ENCODE measurements at regions not wholly inside any gene's neighbourhood (a gene's known extent, or its start where the extent isn't known, plus 50 kb on each side); places are given as distances from the start of the nearest gene placed in this dataset.

DNA sequence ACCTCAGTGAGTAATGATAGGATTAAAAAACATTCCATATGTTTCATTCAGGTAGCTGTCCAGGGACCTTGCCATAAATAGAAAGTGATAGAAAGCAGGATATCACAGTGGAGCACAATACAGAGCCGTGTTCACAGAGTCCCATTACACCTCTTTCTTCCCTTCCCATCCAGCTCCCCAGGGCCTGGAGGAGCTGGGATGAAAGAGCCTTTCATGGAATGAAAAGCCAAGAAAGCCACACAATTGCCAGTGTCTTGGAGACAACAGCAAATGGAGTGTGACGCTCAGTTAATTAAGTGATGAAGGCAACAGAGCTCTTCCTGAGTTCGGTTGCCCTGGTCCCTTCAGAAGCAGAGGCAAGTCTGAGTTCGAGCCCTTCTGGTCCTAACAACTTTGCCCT, 387.3 kb upstream of the PLXNA2 start:
- peaks cover 21% of the 10 kb centered on the region for H3K27me3 ChIP-seq (ENCODE audit: control insufficient read depth, insufficient read depth, low read length)
- H3K36me3 ChIP-seq (ENCODE audit: insufficient read depth, low read length), result no peaks in the 10 kb centered on the region
- no peak overlapping the region for H3K4me2 ChIP-seq (ENCODE audit: low read length)
- no peaks in the 10 kb centered on the region for H3K9me3 ChIP-seq (replicated peaks; ENCODE audit: low read length)
- H3K9ac ChIP-seq (ENCODE audit: low read depth, low read length), result no peak overlapping the region
- no peaks in the 10 kb centered on the region for H3K4me1 ChIP-seq (ENCODE audit: control insufficient read depth, insufficient read depth, low read length)
- H3K4me3 ChIP-seq (ENCODE audit: low read length), result no peak overlapping the region

DNA sequence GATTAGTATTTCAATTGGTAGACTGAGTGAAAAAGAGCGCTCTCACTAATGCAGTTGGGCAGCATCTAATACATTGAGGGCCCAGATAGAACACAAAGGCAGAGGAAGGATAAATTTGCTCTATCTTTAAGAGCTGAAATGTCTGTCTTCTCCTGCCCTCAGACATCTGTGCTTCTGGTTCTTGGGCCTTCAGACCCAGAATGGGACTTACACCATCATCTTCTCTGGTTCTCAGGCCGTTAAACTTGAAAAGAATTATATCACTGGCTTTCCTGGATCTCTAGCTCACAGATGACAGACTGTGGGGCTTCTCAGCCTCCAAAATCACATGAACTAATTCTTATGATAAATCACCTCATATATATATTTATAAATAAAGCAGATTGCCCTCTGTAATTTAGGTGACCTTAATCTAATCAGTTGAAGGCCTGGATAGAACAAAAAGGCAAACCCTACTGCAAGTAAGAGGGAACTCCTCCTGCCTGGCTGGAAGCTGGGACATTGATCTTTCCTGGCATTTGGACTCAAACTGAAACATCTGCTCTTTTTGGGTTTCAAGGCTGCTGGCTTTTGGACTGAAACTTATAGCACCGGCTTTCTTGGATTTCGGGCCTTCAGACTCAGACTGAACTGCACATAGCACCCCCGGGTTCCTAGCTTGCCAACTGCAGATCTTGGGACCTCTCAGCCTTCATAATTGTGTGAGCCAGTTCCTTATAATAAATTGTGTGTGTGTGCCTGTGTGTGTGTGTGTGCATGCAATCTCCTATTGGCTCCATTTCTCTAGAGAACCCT, 390.4 kb upstream of the PLXNA2 start:
- no peaks in the 10 kb centered on the region for H3K4me1 ChIP-seq (ENCODE audit: control insufficient read depth, insufficient read depth, low read length)
- H3K4me2 ChIP-seq (ENCODE audit: low read length), result no peak overlapping the region
- H3K9ac ChIP-seq (ENCODE audit: low read depth, low read length), result no peak overlapping the region
- no peaks in the 10 kb centered on the region for H3K36me3 ChIP-seq (ENCODE audit: insufficient read depth, low read length)
- peaks cover 21% of the 10 kb centered on the region for H3K27me3 ChIP-seq (ENCODE audit: control insufficient read depth, insufficient read depth, low read length)
- H3K9me3 ChIP-seq (replicated peaks; ENCODE audit: low read length), result no peaks in the 10 kb centered on the region
- H3K4me3 ChIP-seq (ENCODE audit: low read length), result no peak overlapping the region

DNA sequence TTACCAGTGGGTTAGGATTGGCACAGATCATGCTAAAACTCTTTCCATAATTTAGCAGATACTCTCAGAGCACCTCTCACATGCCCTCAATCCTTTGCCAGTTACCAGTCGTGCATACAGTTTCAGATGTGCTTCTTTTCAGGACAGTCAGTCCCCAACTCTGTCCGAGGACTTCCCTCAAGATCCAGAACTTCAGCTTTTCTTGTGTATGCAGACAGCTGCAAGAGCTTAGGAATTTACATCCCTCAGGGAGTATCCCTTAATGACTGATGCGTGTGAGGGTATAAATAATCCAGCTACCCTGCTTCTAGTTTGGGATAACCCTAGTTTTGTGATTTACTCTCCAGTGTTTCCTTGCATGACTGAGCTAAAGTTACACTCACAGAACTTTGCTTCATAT, 393.0 kb upstream of the PLXNA2 start:
- H3K4me3 ChIP-seq (ENCODE audit: low read length), result no peak overlapping the region
- H3K36me3 ChIP-seq (ENCODE audit: insufficient read depth, low read length), result no peaks in the 10 kb centered on the region
- no peak overlapping the region for H3K9ac ChIP-seq (ENCODE audit: low read depth, low read length)
- H3K27me3 ChIP-seq (ENCODE audit: control insufficient read depth, insufficient read depth, low read length), result peaks cover 16% of the 10 kb centered on the region
- no peaks in the 10 kb centered on the region for H3K9me3 ChIP-seq (replicated peaks; ENCODE audit: low read length)
- H3K4me2 ChIP-seq (ENCODE audit: low read length), result no peak overlapping the region
- no peaks in the 10 kb centered on the region for H3K4me1 ChIP-seq (ENCODE audit: control insufficient read depth, insufficient read depth, low read length)

DNA sequence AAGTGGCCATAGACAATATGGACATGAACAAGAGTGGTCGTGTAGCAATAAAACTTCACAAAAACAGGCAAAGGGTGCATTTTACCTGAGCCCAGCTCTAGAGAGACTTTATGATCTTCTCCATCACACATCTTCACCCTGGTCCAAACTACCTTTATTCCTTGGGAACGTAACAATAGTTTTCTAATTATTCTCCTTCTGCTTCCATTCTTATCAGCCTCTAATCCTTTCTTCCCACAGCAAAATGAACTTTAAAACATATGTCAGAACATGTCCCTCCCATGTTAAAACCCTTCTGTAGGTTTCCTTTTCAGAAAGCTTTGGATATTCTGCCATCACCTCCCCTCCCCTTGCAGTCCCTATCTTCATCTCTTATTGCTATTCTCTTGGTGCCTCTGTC, 395.2 kb upstream of the PLXNA2 start:
- Histone ChIP-seq H3K4me3 (ENCODE audit: low read length) (no peak overlapping the region), H3K36me3 (ENCODE audit: insufficient read depth, low read length) (no peaks in the 10 kb centered on the region), H3K9me3 (replicated peaks; ENCODE audit: low read length) (no peaks in the 10 kb centered on the region), H3K4me2 (ENCODE audit: low read length) (no peak overlapping the region), H3K27me3 (ENCODE audit: control insufficient read depth, insufficient read depth, low read length) (peaks cover 14% of the 10 kb centered on the region), H3K9ac (ENCODE audit: low read depth, low read length) (no peak overlapping the region), H3K4me1 (ENCODE audit: control insufficient read depth, insufficient read depth, low read length) (no peaks in the 10 kb centered on the region)

DNA sequence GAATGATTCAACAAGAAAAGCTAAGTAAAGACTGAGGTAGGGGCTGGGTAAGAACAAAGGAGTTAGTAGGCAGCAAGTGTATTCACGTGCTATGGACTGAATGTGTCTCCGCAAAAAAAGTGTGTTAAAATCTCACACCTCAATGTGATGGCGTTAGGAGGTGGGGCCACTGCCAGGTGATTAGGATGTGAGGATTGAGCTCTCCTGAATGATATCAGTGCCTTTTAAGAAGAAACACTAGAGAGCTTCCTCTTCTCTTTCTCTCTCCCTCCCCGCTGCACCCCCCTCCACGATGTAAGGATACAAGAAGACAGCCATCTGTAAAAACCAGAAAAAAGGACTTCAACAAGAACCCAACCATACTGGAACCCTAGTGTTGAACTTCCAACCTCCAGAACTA, 396.1 kb upstream of the PLXNA2 start:
- H3K27me3 ChIP-seq (ENCODE audit: control insufficient read depth, insufficient read depth, low read length), result peaks cover 13% of the 10 kb centered on the region
- no peak overlapping the region for H3K4me3 ChIP-seq (ENCODE audit: low read length)
- H3K4me1 ChIP-seq (ENCODE audit: control insufficient read depth, insufficient read depth, low read length), result no peaks in the 10 kb centered on the region
- no peaks in the 10 kb centered on the region for H3K36me3 ChIP-seq (ENCODE audit: insufficient read depth, low read length)
- H3K9ac ChIP-seq (ENCODE audit: low read depth, low read length), result no peak overlapping the region
- H3K4me2 ChIP-seq (ENCODE audit: low read length), result no peak overlapping the region
- no peaks in the 10 kb centered on the region for H3K9me3 ChIP-seq (replicated peaks; ENCODE audit: low read length)

DNA sequence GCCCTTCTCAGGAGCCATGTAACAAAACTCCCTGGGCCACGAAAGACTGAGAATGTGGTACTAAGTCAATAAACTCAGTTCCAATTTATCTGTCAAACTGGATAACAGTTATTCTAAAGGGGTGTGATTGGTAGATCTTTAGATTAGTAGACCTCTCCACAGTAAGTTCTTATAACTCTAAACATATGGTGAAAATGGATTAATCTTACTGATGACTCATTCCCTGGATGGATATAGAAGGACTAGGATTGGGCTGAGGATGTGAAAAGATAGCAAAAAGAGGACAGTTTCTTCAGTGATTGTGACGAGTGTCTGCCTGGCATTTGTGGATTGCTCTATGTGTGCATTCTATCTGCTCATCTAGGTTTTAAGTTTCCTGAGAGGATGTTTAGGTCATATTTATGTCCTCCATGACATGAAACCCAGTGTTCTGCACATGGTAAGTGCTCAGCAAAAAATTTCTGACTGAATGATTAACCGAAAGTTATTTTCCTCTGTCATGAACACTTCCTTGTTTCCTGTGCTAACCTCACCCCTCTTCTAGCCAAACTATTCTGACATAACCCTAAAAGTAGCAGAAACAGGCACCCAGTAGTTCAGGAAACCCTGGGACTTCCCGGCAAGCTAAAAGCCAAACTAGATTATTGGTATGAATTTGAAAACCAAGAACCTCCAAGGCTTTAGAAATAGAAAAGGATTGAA, 397.5 kb upstream of the PLXNA2 start:
- Histone ChIP-seq H3K4me2 (ENCODE audit: low read length) (no peak overlapping the region), H3K4me3 (ENCODE audit: low read length) (no peak overlapping the region), H3K36me3 (ENCODE audit: insufficient read depth, low read length) (no peaks in the 10 kb centered on the region), H3K9me3 (replicated peaks; ENCODE audit: low read length) (no peaks in the 10 kb centered on the region), H3K27me3 (ENCODE audit: control insufficient read depth, insufficient read depth, low read length) (peaks cover 9% of the 10 kb centered on the region), H3K9ac (ENCODE audit: low read depth, low read length) (no peak overlapping the region), H3K4me1 (ENCODE audit: control insufficient read depth, insufficient read depth, low read length) (no peaks in the 10 kb centered on the region)

DNA sequence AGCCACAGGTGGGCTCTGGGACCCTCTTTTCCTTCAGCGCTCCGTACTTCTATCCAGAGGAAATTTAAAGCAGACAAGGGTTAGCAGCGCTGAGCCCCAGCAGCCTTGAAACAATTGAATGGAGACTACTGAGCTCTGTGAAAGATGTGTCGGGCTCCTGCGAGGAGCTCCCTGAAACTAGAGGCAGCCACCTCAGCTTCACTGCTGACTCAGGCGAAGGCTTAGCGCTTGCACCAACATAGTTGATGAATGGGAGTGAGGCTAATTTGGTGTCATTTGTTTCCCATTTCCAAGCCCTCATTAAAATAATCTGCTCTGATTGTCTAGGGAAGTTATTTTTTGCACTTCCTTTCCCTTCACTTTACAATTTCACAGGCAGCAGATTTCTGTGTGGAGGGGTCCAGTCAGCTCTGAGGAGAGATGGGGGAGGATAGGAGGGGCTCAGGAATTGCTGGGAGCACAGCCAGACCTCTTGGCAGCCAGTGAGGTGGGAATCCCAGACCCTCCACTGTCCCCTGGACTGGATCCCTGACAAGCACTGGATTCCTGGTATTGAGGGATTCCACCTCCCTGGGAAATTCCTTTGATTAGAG, 398.9 kb upstream of the PLXNA2 start:
- H3K36me3 ChIP-seq (ENCODE audit: insufficient read depth, low read length), result no peaks in the 10 kb centered on the region
- peaks cover 10% of the 10 kb centered on the region for H3K27me3 ChIP-seq (ENCODE audit: control insufficient read depth, insufficient read depth, low read length)
- H3K4me1 ChIP-seq (ENCODE audit: control insufficient read depth, insufficient read depth, low read length), result no peaks in the 10 kb centered on the region
- no peak overlapping the region for H3K9ac ChIP-seq (ENCODE audit: low read depth, low read length)
- H3K9me3 ChIP-seq (replicated peaks; ENCODE audit: low read length), result no peaks in the 10 kb centered on the region
- no peak overlapping the region for H3K4me2 ChIP-seq (ENCODE audit: low read length)
- H3K4me3 ChIP-seq (ENCODE audit: low read length), result no peak overlapping the region

DNA sequence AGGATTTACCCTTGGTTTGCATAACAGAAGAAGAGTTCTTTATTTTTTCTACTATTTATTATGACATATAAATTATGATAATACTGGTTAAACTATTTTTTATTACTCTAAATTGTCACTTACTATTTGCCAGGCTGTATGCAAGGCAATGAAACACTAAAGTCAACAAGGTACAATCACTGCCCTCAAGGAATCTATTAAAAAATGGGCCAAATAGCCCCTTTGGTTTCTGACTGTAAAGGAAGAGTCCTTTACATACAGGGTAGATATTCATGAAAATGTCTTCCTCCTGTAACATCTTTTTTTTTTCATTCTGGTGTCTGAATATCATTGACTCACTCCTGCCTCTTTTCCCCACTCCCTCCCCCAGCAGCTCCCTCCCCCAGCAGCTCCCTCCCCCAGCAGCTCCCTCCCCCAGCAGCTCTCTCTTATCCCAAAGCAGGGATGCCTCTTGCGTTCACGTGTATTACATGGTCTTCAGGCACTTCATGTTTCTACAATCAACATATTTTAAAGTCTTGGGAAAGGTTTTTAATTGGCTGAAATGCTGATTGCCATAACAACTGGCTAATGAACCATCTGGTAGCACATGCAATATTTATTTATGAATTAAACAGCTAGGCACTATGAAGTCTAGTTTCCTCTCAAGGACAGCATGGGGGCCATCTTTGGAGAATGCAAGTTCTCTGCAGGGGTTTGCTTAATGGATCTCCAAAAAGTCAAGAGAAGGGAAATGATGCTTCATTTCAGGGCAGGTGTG, 400.4 kb upstream of the PLXNA2 start:
- Histone ChIP-seq H3K4me1 (ENCODE audit: control insufficient read depth, insufficient read depth, low read length) (no peaks in the 10 kb centered on the region), H3K9ac (ENCODE audit: low read depth, low read length) (no peak overlapping the region), H3K9me3 (replicated peaks; ENCODE audit: low read length) (no peaks in the 10 kb centered on the region), H3K36me3 (ENCODE audit: insufficient read depth, low read length) (no peaks in the 10 kb centered on the region), H3K4me3 (ENCODE audit: low read length) (no peak overlapping the region), H3K4me2 (ENCODE audit: low read length) (no peak overlapping the region), H3K27me3 (ENCODE audit: control insufficient read depth, insufficient read depth, low read length) (peaks cover 21% of the 10 kb centered on the region)

DNA sequence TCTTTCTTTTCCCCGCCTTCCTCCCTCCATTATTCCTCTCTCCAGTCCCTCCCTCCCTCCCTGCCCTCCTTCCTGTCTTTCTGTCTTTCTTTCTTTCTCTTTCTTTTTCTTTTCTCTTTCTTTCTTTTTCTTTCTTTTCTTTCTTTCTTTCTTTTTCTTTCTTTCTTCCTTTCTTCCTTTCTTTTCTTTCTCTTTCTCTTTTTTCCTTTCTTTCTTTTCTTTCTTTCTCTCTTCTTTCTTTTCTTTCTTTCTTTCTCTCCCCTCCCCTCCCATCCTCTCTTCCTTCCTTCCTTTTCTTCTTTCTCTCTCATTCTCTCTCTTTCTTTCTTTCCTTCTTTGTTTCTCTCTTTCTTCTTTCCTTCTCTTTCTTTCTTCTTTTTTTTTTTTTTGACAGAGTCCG, 402.2 kb upstream of the PLXNA2 start:
- H3K4me3 ChIP-seq (ENCODE audit: low read length), result no peak overlapping the region

DNA sequence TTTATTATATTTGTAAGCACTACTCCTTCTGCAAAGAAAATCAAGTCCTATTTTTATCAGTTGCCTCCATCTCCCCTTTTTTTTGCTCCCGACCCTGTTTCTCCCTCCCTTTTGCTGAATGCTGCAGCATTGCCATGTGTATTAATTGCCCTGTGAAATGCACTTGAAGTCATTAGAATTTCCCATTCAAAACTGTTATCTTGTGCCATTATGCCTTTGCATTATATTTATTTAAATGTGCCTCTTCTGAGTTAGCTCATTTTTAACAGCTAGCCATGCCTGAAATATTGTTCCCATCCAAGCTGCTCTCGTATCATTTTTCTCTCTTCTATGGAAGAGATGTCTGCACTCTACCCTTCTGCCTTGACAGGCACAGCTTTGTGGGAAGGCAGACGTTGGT, 404.0 kb upstream of the PLXNA2 start:
- no peak overlapping the region for H3K4me2 ChIP-seq (ENCODE audit: low read length)
- H3K27me3 ChIP-seq (ENCODE audit: control insufficient read depth, insufficient read depth, low read length), result peaks cover 17% of the 10 kb centered on the region
- H3K9ac ChIP-seq (ENCODE audit: low read depth, low read length), result no peak overlapping the region
- H3K4me1 ChIP-seq (ENCODE audit: control insufficient read depth, insufficient read depth, low read length), result no peaks in the 10 kb centered on the region
- no peaks in the 10 kb centered on the region for H3K9me3 ChIP-seq (replicated peaks; ENCODE audit: low read length)
- H3K4me3 ChIP-seq (ENCODE audit: low read length), result no peak overlapping the region
- no peaks in the 10 kb centered on the region for H3K36me3 ChIP-seq (ENCODE audit: insufficient read depth, low read length)

More for the DNA sequence above, 402.2 kb upstream of the PLXNA2 start:
- H3K27me3 ChIP-seq (ENCODE audit: control insufficient read depth, insufficient read depth, low read length), result peaks cover 21% of the 10 kb centered on the region
- H3K4me2 ChIP-seq (ENCODE audit: low read length), result no peak overlapping the region
- no peaks in the 10 kb centered on the region for H3K36me3 ChIP-seq (ENCODE audit: insufficient read depth, low read length)
- H3K9me3 ChIP-seq (replicated peaks; ENCODE audit: low read length), result no peaks in the 10 kb centered on the region
- H3K9ac ChIP-seq (ENCODE audit: low read depth, low read length), result no peak overlapping the region
- no peaks in the 10 kb centered on the region for H3K4me1 ChIP-seq (ENCODE audit: control insufficient read depth, insufficient read depth, low read length)
